C4-2B (cell line): ENCODE measurements at regions not wholly inside any gene's neighbourhood (a gene's known extent, or its start where the extent isn't known, plus 50 kb on each side); places are given as distances from the start of the nearest gene placed in this dataset.
"Not testable (repeated sequence)": the region's sequence is repeated elsewhere in the genome, so short reads cannot be mapped to it uniquely, and the experiment has no call there.

Source experiments
- H3K27ac ChIP-seq: fragments of 450-650 bp; 2 replicates; pipeline ENCODE4 v1.5.1; 2017
- ZFX ChIP-seq: fragments of 450-650 bp; IDR thresholded peaks from 2 replicates; pipeline ENCODE4 v1.6.1; 2017
- TF ChIP-seq, protein P1 (sequence below): fragments of 450-650 bp; conservative IDR thresholded peaks from 2 replicates; pipeline ENCODE4 v1.5.1; 2017; ENCODE audit warnings: mild to moderate bottlenecking

DNA sequence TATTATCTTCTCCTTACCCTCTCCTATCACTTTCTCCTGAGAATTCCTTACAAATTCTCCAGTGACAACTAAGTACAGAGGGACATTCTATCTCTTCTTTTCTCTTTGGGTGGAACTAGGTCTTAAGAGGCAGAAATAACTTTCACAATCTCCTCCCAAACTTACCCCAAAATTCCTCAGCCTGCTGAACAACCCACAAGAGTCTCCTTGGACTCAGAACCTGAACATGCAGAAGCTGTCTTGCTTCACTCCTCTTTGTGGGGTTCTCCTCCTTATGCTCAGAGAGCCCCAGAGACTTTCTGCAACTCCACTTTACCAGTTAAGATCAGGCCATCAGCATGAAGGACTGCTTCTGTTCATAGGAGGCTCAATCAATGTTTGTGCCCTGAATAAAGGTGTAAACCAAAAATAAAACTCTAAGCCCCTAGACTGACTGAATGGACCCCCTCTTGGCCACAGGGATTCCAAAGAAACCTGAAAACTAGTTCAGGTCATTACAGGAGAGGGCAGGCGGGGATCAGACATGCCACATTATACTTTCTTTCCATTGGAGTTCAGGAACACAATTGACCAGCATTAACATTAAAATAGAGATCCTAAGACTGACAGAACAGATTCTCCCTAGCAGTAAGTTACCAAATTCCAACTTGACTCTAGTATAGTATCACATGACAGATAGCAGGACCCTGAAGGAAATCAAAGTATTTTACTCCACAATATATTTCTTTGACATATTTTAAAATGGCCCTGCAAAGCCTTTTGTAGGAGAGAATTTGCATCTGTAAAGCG, 179.7 kb upstream of the FBXL17 start:
- no peak for TF ChIP-seq ZFX
- TF ChIP-seq, protein P1, sequence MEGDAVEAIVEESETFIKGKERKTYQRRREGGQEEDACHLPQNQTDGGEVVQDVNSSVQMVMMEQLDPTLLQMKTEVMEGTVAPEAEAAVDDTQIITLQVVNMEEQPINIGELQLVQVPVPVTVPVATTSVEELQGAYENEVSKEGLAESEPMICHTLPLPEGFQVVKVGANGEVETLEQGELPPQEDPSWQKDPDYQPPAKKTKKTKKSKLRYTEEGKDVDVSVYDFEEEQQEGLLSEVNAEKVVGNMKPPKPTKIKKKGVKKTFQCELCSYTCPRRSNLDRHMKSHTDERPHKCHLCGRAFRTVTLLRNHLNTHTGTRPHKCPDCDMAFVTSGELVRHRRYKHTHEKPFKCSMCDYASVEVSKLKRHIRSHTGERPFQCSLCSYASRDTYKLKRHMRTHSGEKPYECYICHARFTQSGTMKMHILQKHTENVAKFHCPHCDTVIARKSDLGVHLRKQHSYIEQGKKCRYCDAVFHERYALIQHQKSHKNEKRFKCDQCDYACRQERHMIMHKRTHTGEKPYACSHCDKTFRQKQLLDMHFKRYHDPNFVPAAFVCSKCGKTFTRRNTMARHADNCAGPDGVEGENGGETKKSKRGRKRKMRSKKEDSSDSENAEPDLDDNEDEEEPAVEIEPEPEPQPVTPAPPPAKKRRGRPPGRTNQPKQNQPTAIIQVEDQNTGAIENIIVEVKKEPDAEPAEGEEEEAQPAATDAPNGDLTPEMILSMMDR, result no peak
- H3K27ac ChIP-seq, result no peak overlapping the region

DNA sequence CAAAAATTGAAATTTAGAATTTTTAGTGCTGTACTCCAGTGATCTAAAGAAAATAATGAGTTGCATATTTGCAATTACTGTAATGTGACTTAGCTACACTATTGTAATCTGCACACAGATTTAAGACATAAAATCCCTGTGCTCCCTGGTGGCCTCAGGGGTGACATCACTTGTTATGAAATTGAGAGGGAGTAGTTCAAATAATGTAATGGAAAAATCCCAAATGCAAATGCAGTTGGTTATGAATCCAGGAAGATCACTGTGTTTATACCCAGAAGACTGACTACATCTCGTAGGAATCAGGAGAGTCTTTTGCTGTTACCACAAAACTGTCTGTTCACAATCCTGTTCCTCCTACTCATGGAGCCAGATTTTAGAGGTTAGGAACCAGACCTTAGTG, 178.7 kb upstream of the FBXL17 start:
- H3K27ac ChIP-seq, result no peak overlapping the region
- no peak for TF ChIP-seq ZFX
- TF ChIP-seq, protein P1, result no peak

DNA sequence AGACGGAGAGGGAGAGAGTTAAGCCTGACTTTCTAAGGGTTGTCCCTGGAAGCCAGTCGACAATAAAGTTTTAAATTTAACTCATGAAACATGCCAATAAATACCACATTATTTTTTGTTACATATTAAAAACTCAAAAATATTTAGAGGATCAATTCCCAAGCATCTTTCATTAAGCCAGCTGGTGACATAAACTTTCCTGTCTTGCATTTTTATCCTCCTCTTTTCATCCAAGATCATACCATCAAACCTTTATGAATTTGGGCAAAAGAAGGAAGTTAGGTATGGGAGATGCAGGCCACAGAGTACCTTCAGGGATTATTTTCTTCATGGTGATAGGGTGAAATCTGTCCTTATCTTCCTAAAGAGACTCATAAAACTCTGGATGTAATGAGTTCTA, 178.3 kb upstream of the FBXL17 start:
- no peak overlapping the region for H3K27ac ChIP-seq
- TF ChIP-seq ZFX, result no peak
- TF ChIP-seq, protein P1, result no peak

DNA sequence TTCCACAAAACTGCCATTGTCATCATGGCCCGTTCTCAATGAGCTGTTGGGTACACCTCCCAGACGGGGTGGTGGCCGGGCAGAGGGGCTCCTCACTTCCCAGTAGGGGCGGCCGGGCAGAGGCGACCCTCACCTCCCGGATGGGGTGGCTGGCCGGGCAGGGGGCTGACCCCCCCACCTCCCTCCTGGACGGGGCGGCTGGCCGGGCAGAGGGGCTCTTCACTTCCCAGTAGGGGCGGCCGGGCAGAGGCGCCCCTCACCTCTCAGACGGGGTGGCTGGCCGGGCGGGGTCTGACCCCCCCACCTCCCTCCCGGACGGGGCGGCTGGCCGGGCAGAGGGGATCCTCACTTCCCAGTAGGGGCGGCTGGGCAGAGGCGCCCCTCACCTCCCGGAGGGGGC, 176.9 kb upstream of the FBXL17 start:
- not testable (repeated sequence) for H3K27ac ChIP-seq

DNA sequence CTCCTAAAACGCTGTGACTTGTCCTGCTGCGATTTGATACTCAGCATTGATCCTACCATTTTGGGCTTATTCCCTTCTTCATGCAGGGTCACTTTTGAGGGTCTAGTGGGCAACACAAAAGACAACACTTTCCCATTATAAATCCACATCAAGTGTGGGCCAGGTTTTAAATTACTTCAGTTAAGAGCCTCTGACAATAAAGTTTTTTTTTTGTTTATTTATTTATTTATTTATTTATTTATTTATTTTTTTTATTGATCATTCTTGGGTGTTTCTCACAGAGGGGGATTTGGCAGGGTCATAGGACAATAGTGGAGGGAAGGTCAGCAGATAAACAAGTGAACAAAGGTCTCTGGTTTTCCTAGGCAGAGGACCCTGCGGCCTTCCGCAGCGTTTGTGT, 176.2 kb upstream of the FBXL17 start:
- H3K27ac ChIP-seq, result not testable (repeated sequence)

DNA sequence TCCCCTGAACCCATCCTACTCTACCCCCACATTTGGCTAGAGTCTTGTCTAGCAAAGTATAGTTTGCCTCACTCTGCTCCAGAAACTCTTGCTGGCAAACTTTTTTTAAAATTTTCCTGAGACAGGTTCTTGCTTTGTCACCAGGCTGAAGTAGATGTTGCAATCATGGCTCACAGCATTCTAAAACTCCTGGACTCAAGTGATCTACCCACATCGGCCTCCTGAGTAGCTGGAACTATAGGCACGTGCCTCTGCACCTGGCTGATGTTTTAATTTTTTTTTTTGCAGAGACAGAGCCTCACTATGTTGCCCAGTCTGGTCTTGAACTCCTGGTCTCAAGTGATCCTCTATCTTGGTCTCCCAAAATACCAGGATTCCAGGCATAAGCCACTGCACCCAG, 175.8 kb upstream of the FBXL17 start:
- no peak for TF ChIP-seq ZFX
- TF ChIP-seq, protein P1, result no peak
- no peak overlapping the region for H3K27ac ChIP-seq

DNA sequence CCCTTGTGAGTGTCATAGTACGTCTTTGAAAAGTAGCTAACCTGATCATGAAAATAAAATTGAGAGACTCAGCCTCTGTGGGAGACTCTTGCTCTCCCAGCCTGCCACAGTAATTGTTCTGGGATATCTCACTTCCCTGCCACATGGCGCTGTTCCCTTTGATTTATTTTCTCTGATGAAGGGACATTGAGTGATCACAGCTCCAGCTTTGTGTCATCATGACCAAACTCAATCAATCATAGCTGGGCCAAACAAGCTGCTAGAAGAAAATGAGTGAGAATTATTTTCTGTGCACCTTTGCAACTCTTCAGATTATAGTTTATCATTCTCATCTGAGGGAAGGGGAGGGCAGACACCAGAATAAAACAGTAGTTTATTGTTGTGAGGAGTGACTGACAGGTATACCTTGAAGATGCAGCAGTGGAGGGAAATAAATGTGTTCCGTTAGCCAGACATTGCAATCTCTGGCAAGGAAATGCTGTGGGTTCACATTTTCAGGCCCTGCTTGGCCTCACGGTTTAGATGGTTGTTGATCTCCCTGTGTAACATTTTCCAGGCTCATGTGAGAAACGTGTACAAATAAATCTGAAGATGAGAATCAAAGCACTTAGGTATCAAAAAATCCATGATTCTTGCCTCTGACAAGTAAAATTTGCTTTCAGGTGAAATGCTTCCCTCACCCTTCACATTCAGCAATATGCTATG, 174.7 kb upstream of the FBXL17 start:
- TF ChIP-seq ZFX, result no peak
- TF ChIP-seq, protein P1, result no peak
- H3K27ac ChIP-seq, result no peak overlapping the region

DNA sequence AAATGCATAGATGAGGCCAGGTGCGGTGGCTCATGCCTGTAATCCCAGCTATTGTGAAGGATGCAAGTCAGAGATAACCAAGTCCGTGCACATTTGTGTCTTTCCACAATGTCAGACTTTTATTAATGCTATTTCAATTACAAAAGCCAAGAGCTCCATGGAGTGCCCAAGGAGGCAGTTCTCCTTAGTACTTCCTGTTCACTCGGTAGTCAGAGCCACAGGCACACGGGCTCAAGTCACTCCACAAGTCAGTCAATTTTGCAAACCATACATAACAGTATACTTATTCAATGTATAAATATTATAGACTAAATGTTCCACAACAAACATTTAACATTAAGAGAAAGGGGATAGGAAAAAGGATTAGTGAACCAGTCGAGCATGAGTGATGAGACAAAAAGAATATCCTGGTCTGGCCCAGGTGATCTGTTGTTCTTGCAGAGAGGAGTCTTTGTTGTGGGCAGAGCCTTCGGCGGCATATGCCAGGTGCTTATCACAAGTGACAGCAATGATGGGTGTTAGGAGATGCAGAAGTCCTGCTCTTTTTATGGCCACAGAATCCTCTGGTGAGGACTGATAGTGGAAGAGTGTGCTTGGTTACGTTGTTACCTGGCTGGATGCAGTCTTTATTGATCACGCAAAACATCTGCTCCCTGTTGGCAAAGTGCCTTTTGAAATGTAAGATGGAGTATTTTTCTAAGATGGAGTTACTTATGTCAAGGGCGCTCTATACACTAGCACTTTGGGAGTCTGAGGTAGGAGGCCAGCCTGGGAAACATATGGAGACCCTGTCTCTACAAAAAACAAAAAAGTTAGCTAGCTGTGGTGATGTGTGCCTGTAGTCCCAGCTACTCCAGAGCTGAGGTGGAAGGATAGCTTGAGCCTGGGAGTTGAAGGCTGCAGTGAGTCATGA, 167.0 kb upstream of the FBXL17 start:
- no peak for TF ChIP-seq ZFX

More for the DNA sequence above, 167.0 kb upstream of the FBXL17 start:
- no peak overlapping the region for H3K27ac ChIP-seq
